ENCODE measurements at regions not wholly inside any gene's neighbourhood (a gene's known extent, or its start where the extent isn't known, plus 50 kb on each side); places are given as distances from the start of the nearest gene placed in this dataset.
"Not testable (repeated sequence)": the region's sequence is repeated elsewhere in the genome, so short reads cannot be mapped to it uniquely, and the experiment has no call there.

GRCh38 chr21:14058566-14058965 is 152.2 kb downstream of the LIPI start:
- no peak for DNase-seq
- Histone ChIP-seq H3K27me3 (replicated peaks in 1 of 7) (no peaks in the 10 kb centered on the region), H3K4me1 (no peaks in the 10 kb centered on the region), H3K4me3 (no peak overlapping the region), H3K36me3 (no peaks in the 10 kb centered on the region), H3K9me3 (peaks cover 0 to 12% (median 1%) of the 10 kb centered on the region in 8 donors), H3K27ac (no peak overlapping the region)
- intact Hi-C loops (cut with DNase I; ENCODE audit: low total_unique reads) = no loop called here
- WGBS, 5 donors = 94 to 100% (median 96%) methylated on average over 2 of the region's 2 CpGs
- TF ChIP-seq CTCF (IDR thresholded peaks at IDR 0.05 in 8 of 11, conservative IDR thresholded peaks at IDR 0.05 in 3 of 11) (no peak), POLR2A (IDR thresholded peaks at IDR 0.05) (no peak), POLR2AphosphoS5 (IDR thresholded peaks at IDR 0.05) (no peak)

GRCh38 chr21:14057841-14058481 is 152.8 kb downstream of the LIPI start:
- H3K27ac ChIP-seq; intact Hi-C loops (cut with DNase I; ENCODE audit: low total_unique reads); DNase-seq; H3K4me1 ChIP-seq; H3K36me3 ChIP-seq; H3K9me3 ChIP-seq; H3K4me3 ChIP-seq; H3K27me3 ChIP-seq (replicated peaks in 1 of 7): not testable (repeated sequence)
- 92 to 97% (median 94%) methylated on average over 8 to 10 of the region's 10 CpGs for WGBS, 5 donors

GRCh38 chr21:14057313-14057712 is 153.4 kb downstream of the LIPI start:
- H3K9me3 ChIP-seq = peaks cover 0 to 3% (median 0%) of the 10 kb centered on the region in 8 donors
- no peaks in the 10 kb centered on the region for H3K4me1 ChIP-seq
- peak; percentile 72 for DNase-seq
- intact Hi-C loops (cut with DNase I; ENCODE audit: low total_unique reads) = no loop called here
- TF ChIP-seq POLR2AphosphoS5 (IDR thresholded peaks at IDR 0.05) (no peak), CTCF (IDR thresholded peaks at IDR 0.05 in 8 of 11, conservative IDR thresholded peaks at IDR 0.05 in 3 of 11) (no peak)
- no peak overlapping the region for H3K4me3 ChIP-seq
- H3K27ac ChIP-seq = no peak overlapping the region
- WGBS, 5 donors = 70 to 100% (median 97%) methylated on average over 4 of the region's 4 CpGs
- H3K36me3 ChIP-seq = no peaks in the 10 kb centered on the region
- H3K27me3 ChIP-seq (replicated peaks in 1 of 7) = no peaks in the 10 kb centered on the region

DNA sequence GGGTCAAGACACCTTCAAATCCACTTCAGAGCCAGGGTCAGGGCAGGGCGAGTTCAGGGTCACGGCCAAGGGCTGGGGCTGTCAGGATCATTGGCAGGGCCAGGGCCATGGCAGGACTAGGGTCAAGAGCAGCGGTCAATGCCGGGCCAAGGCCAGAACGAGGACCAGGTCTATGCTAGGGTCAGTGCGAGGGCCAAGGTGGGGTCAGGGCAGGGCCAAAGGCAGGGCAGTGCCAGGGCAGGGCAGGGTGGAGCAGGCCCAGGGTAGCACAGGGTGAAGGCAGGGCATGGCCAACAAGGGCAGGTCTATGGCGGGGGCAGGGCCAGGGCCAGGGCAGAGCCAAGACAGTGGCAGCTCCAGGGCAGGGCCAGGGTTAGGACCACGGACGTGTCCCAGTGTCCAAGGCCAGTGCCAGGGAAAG is 154.0 kb downstream of the LIPI start:
- no peak for TF ChIP-seq POLR2A (IDR thresholded peaks at IDR 0.05)
- TF ChIP-seq CTCF (IDR thresholded peaks at IDR 0.05 in 8 of 11, conservative IDR thresholded peaks at IDR 0.05 in 3 of 11) = no peak
- no peak for TF ChIP-seq POLR2AphosphoS5 (IDR thresholded peaks at IDR 0.05)
- no peak overlapping the region for H3K27ac ChIP-seq
- no peaks in the 10 kb centered on the region for H3K27me3 ChIP-seq (replicated peaks in 1 of 7)
- 88 to 97% (median 96%) methylated on average over 9 of the region's 9 CpGs for WGBS, 5 donors
- peak; percentile 67 for DNase-seq
- H3K9me3 ChIP-seq = no peaks in the 10 kb centered on the region
- no peaks in the 10 kb centered on the region for H3K36me3 ChIP-seq
- no peaks in the 10 kb centered on the region for H3K4me1 ChIP-seq
- intact Hi-C loops (cut with DNase I; ENCODE audit: low total_unique reads) = no loop called here
- H3K4me3 ChIP-seq = no peak overlapping the region

DNA sequence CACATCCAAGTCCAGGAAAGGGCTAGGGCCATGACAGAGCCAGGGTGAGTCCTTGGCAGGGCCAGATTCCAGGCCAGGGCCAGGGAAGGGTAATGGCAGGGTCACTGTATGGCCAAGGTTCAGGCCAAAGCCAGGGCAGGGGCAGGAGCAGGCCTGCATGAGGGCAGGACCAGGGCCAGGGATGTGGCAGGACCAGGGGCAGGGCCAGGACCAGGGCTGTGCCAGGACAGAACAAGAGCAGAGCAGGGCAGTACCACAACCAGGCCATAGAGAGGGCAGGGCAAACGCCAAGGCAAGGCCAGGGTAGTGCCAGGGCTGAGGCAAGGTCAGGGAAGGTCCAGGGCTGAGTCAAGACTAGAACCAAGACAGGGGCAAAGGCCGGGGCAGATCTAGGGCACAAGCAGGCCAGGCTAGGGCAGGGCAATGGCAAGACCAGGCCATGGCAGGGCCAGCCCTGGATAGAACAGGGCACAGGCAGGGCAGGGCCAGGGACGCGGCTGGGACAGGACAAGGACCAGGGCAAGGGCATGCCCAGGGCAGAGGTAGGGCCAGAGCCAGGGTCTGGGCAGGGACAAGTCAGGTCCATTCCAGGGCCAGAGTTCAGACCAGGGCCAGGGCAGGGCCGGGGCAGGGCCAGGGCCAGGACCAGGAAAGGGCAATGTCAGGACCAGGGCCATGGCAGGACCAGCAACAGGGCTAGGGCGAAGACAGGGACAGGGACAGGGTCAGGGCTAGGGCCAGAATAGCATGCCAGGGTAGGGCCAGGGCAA is 154.8 kb downstream of the LIPI start:
- H3K36me3 ChIP-seq; H3K27me3 ChIP-seq (replicated peaks in 1 of 7); H3K4me1 ChIP-seq; intact Hi-C loops (cut with DNase I; ENCODE audit: low total_unique reads); H3K4me3 ChIP-seq; H3K27ac ChIP-seq; H3K9me3 ChIP-seq: not testable (repeated sequence)
- WGBS, 5 donors = 92 to 100% (median 94%) methylated on average over 4 to 6 of the region's 6 CpGs
- DNase-seq = peak; percentile 67
